Stimulated activated CD4-positive, alpha-beta T cell treated with anti-CD3 and anti-CD28 coated beads, TNF-alpha, amount 100 ng/mL, for 24 hours (primary cell): ENCODE measurements at regions not wholly inside any gene's neighbourhood (a gene's known extent, or its start where the extent isn't known, plus 50 kb on each side); places are given as distances from the start of the nearest gene placed in this dataset.
A peak's percentile ranks its signal among the peaks of the same experiment; 100 is the strongest.

Experiments used
- DNase-seq, 3 experiments: peaks; one replicate each; pipeline ENCODE4 v3.0.0-alpha.2; 2020; ENCODE audit warnings: low read depth in 3 of 3

- no peak for DNase-seq
These were observed 97.5 kb upstream of the CXCR4 start for GRCh38 chr2:136215449-136215848.

- DNase-seq: no peak
These were observed 96.6 kb upstream of the CXCR4 start for GRCh38 chr2:136214307-136215200.

- DNase-seq: no peak
These were observed 95.9 kb upstream of the CXCR4 start for GRCh38 chr2:136213836-136214235.

- DNase-seq: no peak
These were observed 94.8 kb upstream of the CXCR4 start for GRCh38 chr2:136212426-136213378.

- DNase-seq: no peak
These were observed 93.8 kb upstream of the CXCR4 start for GRCh38 chr2:136211701-136212100.

- DNase-seq: no peak
These were observed 92.9 kb upstream of the CXCR4 start for GRCh38 chr2:136210822-136211221.

- DNase-seq: no peak
These were observed 92.5 kb upstream of the CXCR4 start for GRCh38 chr2:136210455-136210805.

- no peak for DNase-seq
These were observed 91.9 kb upstream of the CXCR4 start for GRCh38 chr2:136209561-136210454.

- DNase-seq: no peak
These were observed 90.9 kb upstream of the CXCR4 start for GRCh38 chr2:136208682-136209420.

- no peak for DNase-seq
These were observed 89.7 kb upstream of the CXCR4 start for GRCh38 chr2:136207665-136208064.

- peak in 1 of 3 experiments; percentile 13 for DNase-seq
These were observed 89.2 kb upstream of the CXCR4 start for GRCh38 chr2:136207030-136207623.

GRCh38 chr2:136206613-136207012 is 88.7 kb upstream of the CXCR4 start:
- DNase-seq: peak in 1 of 3 experiments; percentile 31

GRCh38 chr2:136205615-136206014 is 87.7 kb upstream of the CXCR4 start:
- no peak for DNase-seq

- no peak for DNase-seq
These were observed 87.0 kb upstream of the CXCR4 start for GRCh38 chr2:136204971-136205370.

GRCh38 chr2:136195226-136195625 is 77.3 kb upstream of the CXCR4 start:
- DNase-seq: no peak

- no peak for DNase-seq
These were observed 73.1 kb upstream of the CXCR4 start for GRCh38 chr2:136191041-136191440.

GRCh38 chr2:136189221-136189782 is 71.4 kb upstream of the CXCR4 start:
- DNase-seq: no peak

GRCh38 chr2:136188086-136188485 is 70.1 kb upstream of the CXCR4 start:
- DNase-seq: no peak

- no peak for DNase-seq
These were observed 68.2 kb upstream of the CXCR4 start for GRCh38 chr2:136185981-136186776.
